SK-N-SH treated with all-trans-retinoic acid at 6 μM for 48 hours (cell line): ENCODE measurements at regions not wholly inside any gene's neighbourhood (a gene's known extent, or its start where the extent isn't known, plus 50 kb on each side); places are given as distances from the start of the nearest gene placed in this dataset.

Experiments
- ATAC-seq: fragments of 200-7000 bp; cut with Tn5 transposase; 3 replicates; pipeline ENCODE4 v1.9.1; 2020; ENCODE audit warnings: mild to moderate bottlenecking, moderate library complexity
- ARNTL ChIP-seq: fragments of 450-650 bp; formaldehyde crosslinking; IDR thresholded peaks from 2 replicates; pipeline ENCODE4 v1.5.0; 2020; ENCODE audit warnings: low read depth, mild to moderate bottlenecking, moderate library complexity, borderline replicate concordance
- BACH2 ChIP-seq: fragments of 250-450 bp; sonication (Bioruptor Pico); IDR thresholded peaks from 2 replicates; pipeline ENCODE4 v1.9.0; 2021; ENCODE audit warnings: mild to moderate bottlenecking, borderline replicate concordance
- CREB5 ChIP-seq: fragments of 250-450 bp; sonication (Bioruptor Pico); IDR thresholded peaks from 2 replicates; pipeline ENCODE4 v1.5.1; 2020; ENCODE audit warnings: low read depth, mild to moderate bottlenecking, moderate library complexity
- CSDC2 ChIP-seq: fragments of 250-450 bp; sonication (Bioruptor Pico); IDR thresholded peaks from 2 replicates; pipeline ENCODE4 v1.5.0; 2020; ENCODE audit warnings: mild to moderate bottlenecking, moderate library complexity
- CSRNP3 ChIP-seq: fragments of 250-450 bp; sonication (Bioruptor Pico); IDR thresholded peaks from 2 replicates; pipeline ENCODE4 v1.5.1; 2021; ENCODE audit warnings: mild to moderate bottlenecking, moderate library complexity
- ESRRG ChIP-seq: fragments of 250-450 bp; sonication (Bioruptor Pico); IDR thresholded peaks from 2 replicates; pipeline ENCODE4 v1.6.1; 2021; ENCODE audit warnings: mild to moderate bottlenecking
- ISL1 ChIP-seq: fragments of 250-450 bp; sonication (Bioruptor Pico); IDR thresholded peaks from 2 replicates; pipeline ENCODE4 v2.1.2; 2022; ENCODE audit warnings: mild to moderate bottlenecking, moderate library complexity
- OSR1 ChIP-seq: fragments of 250-450 bp; sonication (Bioruptor Pico); IDR thresholded peaks from 2 replicates; pipeline ENCODE4 v1.8.0; 2022; ENCODE audit warnings: moderate library complexity, mild to moderate bottlenecking, inconsistent platforms
- PATZ1 ChIP-seq: fragments of 250-450 bp; sonication (Bioruptor Pico); IDR thresholded peaks from 2 replicates; pipeline ENCODE4 v1.8.0; 2020; ENCODE audit warnings: mild to moderate bottlenecking, moderate library complexity, borderline replicate concordance
- POU6F1 ChIP-seq: fragments of 250-450 bp; sonication (Bioruptor Pico); IDR thresholded peaks from 2 replicates; pipeline ENCODE4 v1.8.0; 2021; ENCODE audit warnings: low read depth, mild to moderate bottlenecking, moderate library complexity, borderline replicate concordance
- RARB ChIP-seq: fragments of 250-450 bp; sonication (Bioruptor Pico); IDR thresholded peaks from 2 replicates; pipeline ENCODE4 v1.8.0; 2021; ENCODE audit warnings: mild to moderate bottlenecking, moderate library complexity
- SNAI2 ChIP-seq: fragments of 250-450 bp; sonication (Bioruptor Pico); IDR thresholded peaks from 2 replicates; pipeline ENCODE4 v1.5.0; 2020; ENCODE audit warnings: mild to moderate bottlenecking, moderate library complexity
- TCF4 ChIP-seq: fragments of 250-450 bp; sonication (Bioruptor Pico); IDR thresholded peaks from 2 replicates; pipeline ENCODE4 v1.8.0; 2021; ENCODE audit warnings: mild to moderate bottlenecking, moderate library complexity, borderline replicate concordance
- TOX ChIP-seq: fragments of 250-450 bp; sonication (Bioruptor Pico); IDR thresholded peaks from 2 replicates; pipeline ENCODE4 v1.8.0; 2021; ENCODE audit warnings: mild to moderate bottlenecking, moderate library complexity, borderline replicate concordance
- TSHZ2 ChIP-seq: fragments of 250-450 bp; sonication (Bioruptor Pico); IDR thresholded peaks from 2 replicates; pipeline ENCODE4 v1.5.0; 2020; ENCODE audit warnings: mild to moderate bottlenecking, moderate library complexity
- ZC3H10 ChIP-seq: fragments of 250-450 bp; sonication (Bioruptor Pico); IDR thresholded peaks from 2 replicates; pipeline ENCODE4 v1.5.1; 2021; ENCODE audit warnings: mild to moderate bottlenecking, moderate library complexity
- ZFP3 ChIP-seq: fragments of 250-450 bp; sonication (Bioruptor Pico); IDR thresholded peaks from 2 replicates; pipeline ENCODE4 v1.5.0; 2020; ENCODE audit warnings: mild to moderate bottlenecking, moderate library complexity
- ZFP30 ChIP-seq: fragments of 450-650 bp; formaldehyde crosslinking; IDR thresholded peaks from 2 replicates; pipeline ENCODE4 v1.5.0; 2022; ENCODE audit warnings: mild to moderate bottlenecking, moderate library complexity
- ZNF565 ChIP-seq: fragments of 450-650 bp; formaldehyde crosslinking; conservative IDR thresholded peaks from 2 replicates; pipeline ENCODE4 v1.5.0; 2020; ENCODE audit warnings: low read depth, mild to moderate bottlenecking, moderate library complexity
- ZNF70 ChIP-seq: fragments of 450-650 bp; formaldehyde crosslinking; IDR thresholded peaks from 2 replicates; pipeline ENCODE4 v1.5.0; 2020; ENCODE audit warnings: mild to moderate bottlenecking, moderate library complexity
- ZNF8 ChIP-seq: fragments of 450-650 bp; formaldehyde crosslinking; IDR thresholded peaks from 2 replicates; pipeline ENCODE4 v1.5.0; 2020; ENCODE audit warnings: mild to moderate bottlenecking, moderate library complexity

- TF ChIP-seq BACH2 (CRISPR knock-in tag) = no peak
- TF ChIP-seq ESRRG (CRISPR knock-in tag) = no peak
- no peak for TF ChIP-seq ISL1 (CRISPR knock-in tag)
- no peak for TF ChIP-seq ZFP3
- TF ChIP-seq CSRNP3 (CRISPR knock-in tag) = no peak
- no peak for TF ChIP-seq CSDC2
- TF ChIP-seq ARNTL (CRISPR knock-in tag) = no peak
- TF ChIP-seq, all 23 proteins: peak for 0
- ATAC-seq = no peak
Observed at GRCh38 chr5:58363461-58364249, 96.2 kb downstream of the PLK2 start.

- ATAC-seq = no peak
- TF ChIP-seq ARNTL (CRISPR knock-in tag) (no peak), TCF4 (CRISPR knock-in tag) (no peak), RARB (CRISPR knock-in tag) (no peak), TOX (CRISPR knock-in tag) (no peak), ZFP30 (CRISPR knock-in tag) (no peak), ZNF70 (CRISPR knock-in tag) (no peak), PATZ1 (no peak), BACH2 (CRISPR knock-in tag) (no peak), ESRRG (CRISPR knock-in tag) (no peak), ZNF8 (CRISPR knock-in tag) (no peak), SNAI2 (CRISPR knock-in tag) (no peak)
- TF ChIP-seq, all 23 proteins: peak for 0
Observed at GRCh38 chr5:58362135-58362534, 97.8 kb downstream of the PLK2 start.

GRCh38 chr5:58360794-58361193 lies 99.1 kb downstream of the PLK2 start:
- no peak for ATAC-seq
- no peak for TF ChIP-seq OSR1 (CRISPR knock-in tag)
- TF ChIP-seq POU6F1 (CRISPR knock-in tag) = no peak
- no peak for TF ChIP-seq TSHZ2 (CRISPR knock-in tag)
- no peak for TF ChIP-seq TOX (CRISPR knock-in tag)
- TF ChIP-seq ZFP30 (CRISPR knock-in tag) = no peak
- TF ChIP-seq SNAI2 (CRISPR knock-in tag) = no peak
- TF ChIP-seq ISL1 (CRISPR knock-in tag) = no peak
- no peak for TF ChIP-seq ARNTL (CRISPR knock-in tag)
- no peak for TF ChIP-seq RARB (CRISPR knock-in tag)
- no peak for TF ChIP-seq CSRNP3 (CRISPR knock-in tag)
- TF ChIP-seq TCF4 (CRISPR knock-in tag) = no peak
- TF ChIP-seq ZC3H10 (CRISPR knock-in tag) = no peak
- TF ChIP-seq PATZ1 = no peak
- no peak for TF ChIP-seq ZNF70 (CRISPR knock-in tag)
- no peak for TF ChIP-seq ZNF565 (CRISPR knock-in tag)
- TF ChIP-seq ESRRG (CRISPR knock-in tag) = no peak
- TF ChIP-seq CSDC2 = no peak
- TF ChIP-seq ZNF8 (CRISPR knock-in tag) = no peak
- no peak for TF ChIP-seq CREB5 (CRISPR knock-in tag)
- no peak for TF ChIP-seq ZFP3
